Osteocyte (in vitro differentiated cells): ENCODE measurements at regions not wholly inside any gene's neighbourhood (a gene's known extent, or its start where the extent isn't known, plus 50 kb on each side); places are given as distances from the start of the nearest gene placed in this dataset.

ENCODE experiments used
- DNase-seq: peaks from one replicate; pipeline ENCODE4 v3.0.0; 2021; ENCODE audit warnings: mixed read lengths; ENCODE audit not compliant: unreplicated experiment; ENCODE audit errors: extremely low spot score
- H3K27ac Mint-ChIP-seq: one replicate; pipeline ENCODE4 v1.8.0; 2021; ENCODE audit warnings: mild to moderate bottlenecking, mixed read lengths; ENCODE audit not compliant: unreplicated experiment
- H3K27me3 Mint-ChIP-seq: one replicate; pipeline ENCODE4 v1.8.0; 2021; ENCODE audit warnings: mixed read lengths; ENCODE audit not compliant: unreplicated experiment
- H3K36me3 Mint-ChIP-seq: one replicate; pipeline ENCODE4 v1.8.0; 2021; ENCODE audit warnings: mixed read lengths; ENCODE audit not compliant: unreplicated experiment
- H3K4me1 Mint-ChIP-seq: one replicate; pipeline ENCODE4 v1.8.0; 2021; ENCODE audit warnings: mixed read lengths; ENCODE audit not compliant: unreplicated experiment
- H3K4me3 Mint-ChIP-seq: one replicate; pipeline ENCODE4 v1.8.0; 2021; ENCODE audit warnings: mild to moderate bottlenecking, moderate library complexity, mixed read lengths; ENCODE audit not compliant: unreplicated experiment
- H3K9me3 Mint-ChIP-seq: one replicate; pipeline ENCODE4 v1.8.0; 2021; ENCODE audit warnings: mixed read lengths; ENCODE audit not compliant: unreplicated experiment
- TF ChIP-seq, protein P1 (sequence below): fragments of 200-600 bp; sonication (generic); IDR thresholded peaks from 2 replicates; pipeline ENCODE4 v1.5.0; 2021; ENCODE audit warnings: antibody characterized with exemption, mild to moderate bottlenecking, moderate library complexity

DNA sequence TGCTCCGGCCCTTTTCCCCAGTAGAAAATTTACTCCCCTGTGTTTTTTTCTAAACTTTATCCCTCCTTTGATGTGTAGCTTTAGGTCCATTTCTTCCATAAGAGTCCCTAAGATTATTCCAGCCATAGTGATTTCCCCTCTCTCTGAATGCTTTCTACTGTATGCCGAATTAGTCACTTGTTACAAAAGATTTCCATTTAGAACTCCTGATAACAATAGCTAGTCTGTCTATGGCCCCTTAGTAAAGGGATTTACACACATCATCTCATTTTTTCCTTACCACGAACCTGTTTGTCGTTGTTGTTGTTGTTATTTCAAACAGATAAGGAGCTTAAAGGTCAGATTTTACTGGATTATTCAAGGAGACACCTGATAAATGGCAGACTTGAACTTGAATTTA lies 256.1 kb downstream of the PAX3 start:
- Mint-ChIP-seq H3K27ac (no peak overlapping the region), H3K27me3 (peaks cover 15% of the 10 kb centered on the region), H3K36me3 (no peaks in the 10 kb centered on the region), H3K4me3 (no peak overlapping the region), H3K9me3 (no peaks in the 10 kb centered on the region), H3K4me1 (no peaks in the 10 kb centered on the region)
- TF ChIP-seq, protein P1, sequence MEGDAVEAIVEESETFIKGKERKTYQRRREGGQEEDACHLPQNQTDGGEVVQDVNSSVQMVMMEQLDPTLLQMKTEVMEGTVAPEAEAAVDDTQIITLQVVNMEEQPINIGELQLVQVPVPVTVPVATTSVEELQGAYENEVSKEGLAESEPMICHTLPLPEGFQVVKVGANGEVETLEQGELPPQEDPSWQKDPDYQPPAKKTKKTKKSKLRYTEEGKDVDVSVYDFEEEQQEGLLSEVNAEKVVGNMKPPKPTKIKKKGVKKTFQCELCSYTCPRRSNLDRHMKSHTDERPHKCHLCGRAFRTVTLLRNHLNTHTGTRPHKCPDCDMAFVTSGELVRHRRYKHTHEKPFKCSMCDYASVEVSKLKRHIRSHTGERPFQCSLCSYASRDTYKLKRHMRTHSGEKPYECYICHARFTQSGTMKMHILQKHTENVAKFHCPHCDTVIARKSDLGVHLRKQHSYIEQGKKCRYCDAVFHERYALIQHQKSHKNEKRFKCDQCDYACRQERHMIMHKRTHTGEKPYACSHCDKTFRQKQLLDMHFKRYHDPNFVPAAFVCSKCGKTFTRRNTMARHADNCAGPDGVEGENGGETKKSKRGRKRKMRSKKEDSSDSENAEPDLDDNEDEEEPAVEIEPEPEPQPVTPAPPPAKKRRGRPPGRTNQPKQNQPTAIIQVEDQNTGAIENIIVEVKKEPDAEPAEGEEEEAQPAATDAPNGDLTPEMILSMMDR = no peak
- no peak for DNase-seq

DNA sequence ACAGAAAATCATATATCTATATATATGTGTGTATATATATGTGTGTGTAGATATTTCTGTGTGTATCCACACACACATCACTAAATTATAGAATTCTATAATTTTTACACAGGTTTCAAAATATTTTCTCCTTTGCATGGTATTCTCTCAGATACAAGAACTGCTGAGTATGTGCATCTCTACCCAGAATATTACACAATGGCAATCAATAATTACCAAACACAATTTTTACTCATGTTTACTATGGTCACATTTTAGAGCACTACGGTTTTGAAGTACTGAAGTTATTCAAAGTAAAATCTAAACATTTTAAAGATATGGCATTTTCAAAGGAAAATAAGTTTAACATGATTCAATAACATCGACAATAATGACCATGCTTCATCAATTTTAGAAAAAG lies 258.5 kb downstream of the PAX3 start:
- TF ChIP-seq, protein P1 = no peak
- Mint-ChIP-seq H3K9me3 (no peaks in the 10 kb centered on the region), H3K4me3 (no peak overlapping the region), H3K36me3 (no peaks in the 10 kb centered on the region), H3K27me3 (peaks cover 9% of the 10 kb centered on the region), H3K4me1 (no peaks in the 10 kb centered on the region), H3K27ac (no peak overlapping the region)
- DNase-seq = no peak

DNA sequence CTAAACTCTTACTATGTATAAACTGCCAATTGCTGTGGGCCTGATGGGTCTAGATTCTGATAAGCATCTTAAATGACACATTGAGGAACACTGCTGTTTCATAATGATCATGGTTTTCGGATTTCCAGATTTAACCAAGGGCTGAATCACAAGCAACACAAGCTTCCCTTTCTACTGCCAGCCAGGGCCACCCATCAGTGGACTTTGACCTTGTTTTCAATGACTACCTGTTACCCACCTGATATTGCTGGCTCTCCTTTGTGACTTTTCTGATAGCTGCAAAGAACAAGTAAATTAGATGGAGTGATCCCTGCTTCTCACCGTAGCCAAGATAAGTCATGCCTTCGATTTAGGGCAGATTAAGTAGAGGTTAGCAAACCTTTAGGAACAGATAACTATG lies 259.0 kb downstream of the PAX3 start:
- no peaks in the 10 kb centered on the region for H3K9me3 Mint-ChIP-seq
- no peak overlapping the region for H3K27ac Mint-ChIP-seq
- TF ChIP-seq, protein P1 = no peak
- peaks cover 9% of the 10 kb centered on the region for H3K27me3 Mint-ChIP-seq
- H3K36me3 Mint-ChIP-seq = no peaks in the 10 kb centered on the region
- H3K4me3 Mint-ChIP-seq = no peak overlapping the region
- no peaks in the 10 kb centered on the region for H3K4me1 Mint-ChIP-seq
- DNase-seq = no peak

DNA sequence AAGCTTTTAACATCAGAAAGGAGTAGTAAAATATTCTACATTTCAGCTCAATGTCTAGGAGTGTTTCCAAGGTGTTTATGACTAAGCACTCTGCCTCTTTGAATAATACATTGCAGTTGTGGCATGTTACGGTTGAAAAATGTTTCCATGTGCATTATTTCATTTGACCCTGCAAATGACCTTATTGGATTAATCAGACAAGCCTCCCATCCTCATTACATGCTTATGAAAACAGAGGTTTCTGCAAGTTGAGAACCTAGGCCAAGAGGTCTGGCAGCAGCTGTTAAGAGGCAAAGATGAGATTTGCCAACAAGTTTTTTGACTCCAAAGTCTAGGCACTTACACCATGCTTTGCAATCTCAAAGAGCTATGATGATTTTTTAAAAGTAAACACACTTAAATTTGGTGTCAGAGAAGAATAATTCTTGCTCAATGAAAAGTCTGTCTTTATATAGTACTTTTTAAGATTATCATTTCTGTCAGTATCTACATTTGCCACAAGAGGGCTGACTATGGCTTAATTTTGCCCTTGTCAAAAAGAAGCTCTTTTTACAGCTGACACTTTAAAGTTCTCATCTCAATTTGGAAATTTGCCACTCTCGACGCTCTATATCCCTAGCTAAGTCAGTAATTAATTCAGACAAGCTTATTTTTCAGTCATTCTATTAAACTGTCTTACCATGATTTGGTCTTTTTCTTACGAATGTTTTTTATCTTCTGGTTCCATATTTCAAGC lies 260.6 kb downstream of the PAX3 start:
- Mint-ChIP-seq H3K27ac (no peak overlapping the region), H3K9me3 (no peaks in the 10 kb centered on the region), H3K4me3 (no peak overlapping the region), H3K36me3 (no peaks in the 10 kb centered on the region), H3K4me1 (no peaks in the 10 kb centered on the region), H3K27me3 (peaks cover 9% of the 10 kb centered on the region)
- TF ChIP-seq, protein P1 = peak; percentile 55
- no peak for DNase-seq

DNA sequence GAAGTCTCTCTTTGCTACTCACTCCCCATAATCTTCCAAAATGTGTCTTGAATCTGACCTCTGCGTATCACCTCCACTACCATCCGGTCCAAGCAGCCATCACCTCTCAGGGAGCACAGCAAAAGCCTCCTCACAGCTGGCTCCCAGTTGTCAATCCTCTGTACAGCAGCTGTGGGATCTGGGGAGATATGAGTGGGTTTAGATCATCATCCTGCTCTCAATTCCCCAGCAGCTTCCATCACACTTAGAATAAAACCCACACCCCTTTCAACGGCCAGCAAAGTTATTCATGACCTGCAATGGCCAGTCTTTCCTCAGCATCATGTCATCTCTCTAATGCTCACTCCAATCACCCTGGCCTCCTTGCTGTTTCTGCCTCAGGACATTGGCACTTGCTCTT lies 261.6 kb downstream of the PAX3 start:
- H3K9me3 Mint-ChIP-seq = no peaks in the 10 kb centered on the region
- H3K4me3 Mint-ChIP-seq = no peak overlapping the region
- peaks cover 2% of the 10 kb centered on the region for H3K27me3 Mint-ChIP-seq
- no peak for DNase-seq
- H3K36me3 Mint-ChIP-seq = no peaks in the 10 kb centered on the region
- TF ChIP-seq, protein P1 = no peak
- no peaks in the 10 kb centered on the region for H3K4me1 Mint-ChIP-seq
- no peak overlapping the region for H3K27ac Mint-ChIP-seq
